Natural killer cell (primary cell): ENCODE measurements at regions not wholly inside any gene's neighbourhood (a gene's known extent, or its start where the extent isn't known, plus 50 kb on each side); places are given as distances from the start of the nearest gene placed in this dataset.

Experiments
- ATAC-seq, 3 donors: fragments of 150-1000 bp in 2 of 3; fragments of 200-7000 bp in 1 of 3; cut with Tn5 transposase; 1 replicate in 1 of 3; 2 replicates in 2 of 3; pipeline ENCODE4 v1.10.0; 2021; ENCODE audit warnings: mild to moderate bottlenecking in 2 of 3, moderate library complexity in 2 of 3
- DNase-seq, 2 donors: peaks; one replicate each; pipeline versions ENCODE4 v3.0.0 to v3.0.0-alpha.2; 2013 to 2021; ENCODE audit warnings: mixed read lengths in 1 of 2
- H3K27ac ChIP-seq: one replicate; pipeline ENCODE4 v1.5.1; 2013; ENCODE audit warnings: mild to moderate bottlenecking, low read length
- H3K27me3 ChIP-seq: one replicate; pipeline ENCODE4 v1.6.1; 2013; ENCODE audit warnings: low read length; ENCODE audit not compliant: control insufficient read depth, insufficient read depth
- H3K36me3 ChIP-seq: one replicate; pipeline ENCODE4 v1.6.1; 2013; ENCODE audit warnings: low read length; ENCODE audit not compliant: control insufficient read depth, insufficient read depth
- H3K4me1 ChIP-seq: one replicate; pipeline ENCODE4 v1.6.1; 2013; ENCODE audit warnings: low read length; ENCODE audit not compliant: control insufficient read depth, insufficient read depth
- H3K4me3 ChIP-seq: one replicate; pipeline ENCODE4 v1.5.1; 2013; ENCODE audit warnings: low read length
- H3K9me3 ChIP-seq: one replicate; pipeline ENCODE4 v1.6.1; 2013; ENCODE audit warnings: low read length; ENCODE audit not compliant: control insufficient read depth, insufficient read depth
- H3K27ac Mint-ChIP-seq, 2 donors: one replicate each; pipeline ENCODE4 v1.8.0; 2022; ENCODE audit warnings: mild to moderate bottlenecking in 2 of 2, mixed read lengths in 2 of 2, moderate library complexity in 1 of 2
- H3K27me3 Mint-ChIP-seq, 2 donors: one replicate each; pipeline ENCODE4 v1.8.0; 2022; ENCODE audit warnings: low read depth in 2 of 2, mixed read lengths in 2 of 2
- H3K36me3 Mint-ChIP-seq: one replicate; pipeline ENCODE4 v1.8.0; 2022; ENCODE audit warnings: mixed read lengths
- H3K4me1 Mint-ChIP-seq, 2 donors: one replicate each; pipeline ENCODE4 v1.8.0; 2022; ENCODE audit warnings: mixed read lengths in 2 of 2
- H3K4me3 Mint-ChIP-seq: one replicate; pipeline ENCODE4 v1.8.0; 2022; ENCODE audit warnings: mild to moderate bottlenecking, moderate library complexity, mixed read lengths
- H3K9me3 Mint-ChIP-seq, 2 donors: one replicate each; pipeline ENCODE4 v1.8.0; 2022; ENCODE audit warnings: mixed read lengths in 2 of 2
- CTCF ChIP-seq: fragments of 200-600 bp; IDR thresholded peaks from one replicate; pipeline ENCODE4 v1.8.0; 2022; ENCODE audit warnings: antibody characterized with exemption
- WGBS: methylation state at CpG from one replicate; pipeline ENCODE4 v1.1.7; 2013; ENCODE audit warnings: missing lambda C conversion rate; ENCODE audit not compliant: insufficient coverage; 5-methylcytosine and 5-hydroxymethylcytosine counted together
- intact Hi-C: fragments of 100-400 bp; cut with micrococcal nuclease; formaldehyde crosslinking; loops from one replicate; pipeline ENCODE4 v1.14.2; 2022

- Mint-ChIP-seq H3K4me1 (no peaks in the 10 kb centered on the region), H3K9me3 (peaks cover 12 to 13% of the 10 kb centered on the region in 2 donors), H3K4me3 (no peak overlapping the region), H3K27ac (no peak overlapping the region), H3K27me3 (no peaks in the 10 kb centered on the region), H3K36me3 (no peaks in the 10 kb centered on the region)
- H3K27me3 ChIP-seq: no peaks in the 10 kb centered on the region
- no peak for TF ChIP-seq CTCF
- ATAC-seq (no peak), DNase-seq (no peak)
- no peak overlapping the region for H3K27ac ChIP-seq
- intact Hi-C loops: no loop called here
- H3K4me1 ChIP-seq: no peaks in the 10 kb centered on the region
- H3K4me3 ChIP-seq: no peak overlapping the region
- H3K36me3 ChIP-seq: no peaks in the 10 kb centered on the region
- WGBS: 77% methylated on average over 3 of the region's 4 CpGs
- no peaks in the 10 kb centered on the region for H3K9me3 ChIP-seq
Measured at GRCh38 chr3:148002705-148003205, 593.6 kb downstream of the ZIC1 start.

GRCh38 chr3:148004331-148004730 is 595.2 kb downstream of the ZIC1 start:
- no peaks in the 10 kb centered on the region for H3K4me1 Mint-ChIP-seq
- intact Hi-C loops: no loop called here
- WGBS: 94% methylated on average over 2 of the region's 3 CpGs
- no peaks in the 10 kb centered on the region for H3K27me3 Mint-ChIP-seq
- Histone ChIP-seq H3K36me3 (no peaks in the 10 kb centered on the region), H3K4me1 (no peaks in the 10 kb centered on the region), H3K4me3 (no peak overlapping the region), H3K27me3 (no peaks in the 10 kb centered on the region), H3K9me3 (peaks cover 3% of the 10 kb centered on the region), H3K27ac (no peak overlapping the region)
- no peaks in the 10 kb centered on the region for H3K36me3 Mint-ChIP-seq
- no peak overlapping the region for H3K4me3 Mint-ChIP-seq
- DNase-seq (no peak), ATAC-seq (no peak)
- no peak overlapping the region for H3K27ac Mint-ChIP-seq
- peaks cover 6 to 8% of the 10 kb centered on the region in 2 donors for H3K9me3 Mint-ChIP-seq
- no peak for TF ChIP-seq CTCF

- no CpG with 5 or more reads among the region's 2 CpGs for WGBS
Measured at GRCh38 chr3:148005456-148005855, 596.3 kb downstream of the ZIC1 start.

More at GRCh38 chr3:148005456-148005855, 596.3 kb downstream of the ZIC1 start:
- peaks cover 10 to 12% of the 10 kb centered on the region in 2 donors for H3K9me3 Mint-ChIP-seq
- H3K4me1 Mint-ChIP-seq: no peaks in the 10 kb centered on the region
- H3K4me3 ChIP-seq: no peak overlapping the region
- ATAC-seq (no peak), DNase-seq (no peak)
- H3K27ac Mint-ChIP-seq: no peak overlapping the region
- H3K4me3 Mint-ChIP-seq: no peak overlapping the region
- no peaks in the 10 kb centered on the region for H3K36me3 Mint-ChIP-seq
- intact Hi-C loops: no loop called here
- H3K27me3 ChIP-seq: no peaks in the 10 kb centered on the region
- H3K27ac ChIP-seq: no peak overlapping the region
- no peaks in the 10 kb centered on the region for H3K36me3 ChIP-seq
- no peaks in the 10 kb centered on the region for H3K27me3 Mint-ChIP-seq
- H3K4me1 ChIP-seq: no peaks in the 10 kb centered on the region
- no peak for TF ChIP-seq CTCF
- peaks cover 3% of the 10 kb centered on the region for H3K9me3 ChIP-seq
